Ovary (tissue), 3 donors: ENCODE measurements at regions not wholly inside any gene's neighbourhood (a gene's known extent, or its start where the extent isn't known, plus 50 kb on each side); places are given as distances from the start of the nearest gene placed in this dataset.

Source experiments
- CTCF ChIP-seq, 3 donors: fragments of 450-650 bp in 2 of 3; fragments of 200-600 bp in 1 of 3; IDR thresholded peaks; one replicate each; pipeline versions ENCODE4 v1.5.1 to v1.8.0; 2016 to 2022; ENCODE audit warnings: antibody characterized with exemption in 3 of 3, mild to moderate bottlenecking in 1 of 3
- EP300 ChIP-seq: sonication (generic); formaldehyde crosslinking; IDR thresholded peaks from one replicate; pipeline ENCODE4 v1.6.1; 2017; ENCODE audit warnings: antibody characterized with exemption
- POLR2A ChIP-seq: fragments of 450-650 bp; IDR thresholded peaks from one replicate; pipeline ENCODE4 v1.6.1; 2017; ENCODE audit warnings: antibody characterized with exemption, mild to moderate bottlenecking, moderate library complexity
- donor health status: DM: no; HTN: no; CAD: no.

- TF ChIP-seq CTCF (IDR thresholded peaks at IDR 0.05): no peak
- no peak for TF ChIP-seq POLR2A
- TF ChIP-seq EP300: no peak
Measured at GRCh38 chr7:46004965-46005364, 83.9 kb upstream of the IGFBP3 start.
